GM21367 (cell line): ENCODE measurements at regions not wholly inside any gene's neighbourhood (a gene's known extent, or its start where the extent isn't known, plus 50 kb on each side); places are given as distances from the start of the nearest gene placed in this dataset.
"Not testable (repeated sequence)": the region's sequence is repeated elsewhere in the genome, so short reads cannot be mapped to it uniquely, and the experiment has no call there.

Source experiments
- ATAC-seq: cut with Tn5 transposase; IDR thresholded peaks from one replicate; pipeline ENCODE4 v1.9.1; 2021; ENCODE audit not compliant: unreplicated experiment

DNA sequence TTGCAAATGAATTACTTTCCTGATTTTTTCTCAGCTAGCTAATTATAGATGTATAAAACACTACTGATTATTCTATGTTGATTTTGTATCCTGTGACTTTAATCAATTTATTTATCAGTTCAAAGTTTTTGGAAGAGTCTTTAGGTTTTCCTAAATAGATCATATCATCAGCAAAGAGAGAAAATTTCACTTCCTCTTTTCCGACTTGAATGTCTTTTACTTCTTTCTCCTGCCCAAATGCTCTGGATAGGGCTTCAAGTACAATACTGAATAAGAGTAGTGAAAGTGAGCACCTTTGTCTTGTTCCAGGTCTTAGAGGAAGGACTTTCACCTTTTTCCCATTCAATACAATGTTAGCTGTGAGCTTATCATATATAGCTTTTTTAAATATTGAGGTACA is 417.9 kb downstream of the PDGFC start:
- no peak for ATAC-seq

DNA sequence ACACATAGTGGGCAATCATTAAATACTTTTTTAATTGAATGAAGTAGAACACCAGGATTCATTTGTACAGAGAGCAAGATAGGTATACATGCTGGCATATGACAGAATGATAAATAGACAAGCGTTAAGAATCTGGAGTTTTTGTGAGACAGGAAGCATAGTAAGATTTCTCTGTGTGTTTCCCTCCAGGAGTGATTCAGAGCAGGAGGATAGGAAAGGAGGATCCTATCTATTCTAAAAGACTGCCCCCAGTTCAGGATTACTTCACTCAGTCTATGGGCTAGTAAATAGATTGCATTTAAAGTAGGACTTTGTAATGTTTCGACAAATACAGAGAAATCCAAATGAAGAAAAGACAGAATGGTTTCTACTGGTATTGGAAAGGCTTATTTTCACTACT is 423.7 kb downstream of the PDGFC start:
- no peak for ATAC-seq

DNA sequence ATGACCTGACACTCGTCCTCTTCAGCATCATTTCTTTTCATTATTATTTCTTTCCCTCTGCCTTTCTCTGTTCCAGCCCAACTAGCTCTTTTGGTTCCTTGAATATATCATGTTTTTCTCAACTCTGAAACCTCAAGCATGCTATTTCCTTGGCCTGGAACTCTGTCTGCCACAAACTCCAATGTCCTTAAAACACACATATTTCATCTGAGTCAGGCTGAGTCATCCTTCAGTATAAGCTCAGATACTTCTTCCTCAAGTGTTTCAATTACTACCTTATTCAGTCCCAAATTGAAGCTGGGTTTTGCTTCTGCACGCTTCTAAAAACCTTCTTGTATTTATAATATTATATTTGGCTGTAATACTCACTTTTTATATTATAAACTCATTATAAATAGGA is 424.2 kb downstream of the PDGFC start:
- no peak for ATAC-seq

DNA sequence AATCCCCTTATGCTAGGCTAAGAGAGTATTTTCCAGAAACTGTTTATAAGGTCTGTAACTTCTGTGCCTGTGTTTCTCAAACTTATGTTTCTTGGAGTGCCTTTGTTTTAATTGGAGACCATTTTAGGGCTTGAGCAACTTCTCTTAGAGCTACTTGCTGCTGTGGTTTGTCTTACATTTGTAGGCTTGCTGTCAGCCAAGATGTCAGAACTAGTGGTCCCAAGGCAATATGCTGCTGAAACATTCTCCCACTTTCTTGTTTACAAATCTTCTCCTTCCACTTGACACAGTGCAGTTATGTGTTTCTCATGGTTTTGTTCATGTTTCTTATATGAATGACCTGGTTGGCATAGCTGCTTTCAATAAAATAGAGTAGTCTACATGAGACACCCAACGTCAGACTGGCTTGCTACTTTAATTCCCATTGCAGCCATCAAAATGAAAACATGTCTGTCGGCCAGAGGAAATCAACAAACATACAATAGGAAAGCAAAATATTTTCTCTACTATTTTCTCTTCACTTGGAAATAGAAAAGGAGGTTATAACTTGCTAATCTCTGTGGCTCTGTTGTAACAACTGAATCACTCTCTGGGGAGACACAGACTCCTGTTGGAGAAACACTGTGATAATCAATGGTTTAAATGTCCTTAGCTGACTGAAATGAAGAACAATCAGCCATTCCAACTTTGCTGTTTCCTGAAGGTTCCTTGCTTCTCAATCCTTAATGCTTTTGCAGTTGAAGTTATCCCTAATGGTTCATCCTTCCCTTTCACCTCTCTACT is 426.4 kb downstream of the PDGFC start:
- no peak for ATAC-seq

DNA sequence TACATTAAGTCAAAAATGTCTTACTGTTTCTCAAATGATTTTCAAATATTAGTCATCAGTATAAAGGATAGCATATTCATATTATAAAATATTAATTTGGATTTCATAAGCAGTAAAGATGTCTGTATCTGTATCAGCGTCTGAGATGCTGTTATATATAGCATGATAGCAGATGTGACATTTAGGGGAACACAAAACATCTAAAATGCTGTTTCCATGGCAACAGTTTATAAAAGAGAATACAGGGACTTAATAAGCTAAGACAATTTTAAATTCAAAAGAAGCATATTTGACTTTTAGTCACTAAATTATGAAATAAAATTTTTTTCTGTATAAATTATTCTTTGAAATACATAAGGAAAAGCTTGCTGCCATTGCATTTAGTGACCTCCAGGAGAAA is 432.2 kb downstream of the PDGFC start:
- ATAC-seq = no peak

DNA sequence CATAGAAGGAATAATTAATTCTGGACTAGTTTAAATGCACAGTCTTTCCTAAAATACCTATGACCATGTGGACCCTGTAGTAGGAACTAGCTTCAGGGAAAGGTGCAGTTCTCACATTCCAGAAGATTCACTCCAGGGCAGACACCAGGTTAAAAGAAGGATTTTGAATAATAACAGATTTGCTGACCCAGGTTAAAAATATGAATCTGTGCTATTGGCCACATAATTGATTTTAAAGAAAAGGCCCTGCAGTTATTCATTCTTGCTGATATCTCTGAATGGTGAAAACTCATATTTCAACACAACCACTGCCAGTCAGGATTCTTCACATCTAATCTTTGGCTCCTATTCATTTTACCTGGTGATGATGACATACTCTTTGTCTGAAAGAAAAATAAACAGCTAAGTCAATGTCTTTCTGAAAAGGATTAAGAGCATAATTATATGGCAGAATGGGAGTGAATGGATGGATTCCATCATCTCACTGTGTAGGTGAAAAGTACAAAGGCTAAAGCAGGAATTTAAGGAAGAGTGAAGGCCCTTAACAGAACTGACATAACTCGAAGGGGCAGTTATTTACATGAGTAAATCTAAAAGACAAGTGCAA is 432.8 kb downstream of the PDGFC start:
- ATAC-seq = no peak

DNA sequence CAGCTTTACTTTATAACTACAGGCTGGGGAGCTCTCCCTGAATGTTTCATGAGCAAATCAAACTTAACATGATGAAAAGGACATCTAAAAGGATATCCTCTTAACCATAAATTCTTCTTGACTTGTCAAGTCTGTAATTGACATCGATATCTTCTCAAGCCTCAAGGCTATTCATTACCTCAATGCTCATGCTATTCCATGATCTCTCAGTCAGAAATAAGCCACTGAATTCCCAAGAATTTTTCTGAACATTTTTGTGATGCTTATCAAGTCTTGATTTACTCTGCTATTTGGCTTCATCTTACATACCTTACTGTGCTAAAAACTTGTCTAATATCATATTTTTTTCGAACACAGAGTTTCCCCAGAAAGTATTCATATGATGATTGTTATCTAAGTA is 433.4 kb downstream of the PDGFC start:
- ATAC-seq = no peak

DNA sequence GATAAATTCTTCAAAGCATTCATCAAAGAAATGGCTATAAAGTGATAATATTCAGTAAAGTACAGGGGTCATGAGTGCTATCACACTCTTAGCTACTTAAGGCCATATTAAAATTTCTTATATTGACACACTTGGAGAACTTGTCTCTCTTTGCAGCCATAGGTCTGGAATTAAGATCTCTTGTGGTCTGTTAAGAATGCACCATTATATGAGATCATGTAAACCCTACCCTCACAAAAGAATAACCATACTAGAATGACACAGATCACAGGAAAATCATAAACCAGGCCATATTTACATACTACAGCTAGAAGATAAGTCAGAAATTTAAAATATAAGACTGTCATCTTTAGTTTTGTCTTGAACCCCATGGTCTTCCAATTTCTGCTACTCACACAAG is 434.3 kb downstream of the PDGFC start:
- ATAC-seq = no peak

DNA sequence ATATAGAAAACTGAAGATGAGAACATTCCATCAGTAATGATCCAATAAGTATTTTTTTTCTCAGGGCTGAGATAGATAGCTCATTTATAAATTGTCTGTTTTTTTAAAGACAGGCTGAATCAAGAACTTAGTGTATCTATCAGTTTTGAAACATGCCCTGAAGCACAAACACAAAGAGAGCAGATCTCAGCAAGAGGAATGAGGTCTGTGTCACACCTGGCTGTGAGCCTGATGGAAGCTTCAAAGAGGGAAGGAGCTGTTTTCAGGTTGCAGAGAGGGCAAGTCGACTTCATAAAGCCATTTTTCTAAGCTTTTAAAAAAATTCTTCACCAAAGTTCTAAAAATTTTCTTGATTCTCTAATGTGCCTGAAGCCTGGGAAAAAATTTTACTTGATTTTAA is 434.9 kb downstream of the PDGFC start:
- no peak for ATAC-seq

DNA sequence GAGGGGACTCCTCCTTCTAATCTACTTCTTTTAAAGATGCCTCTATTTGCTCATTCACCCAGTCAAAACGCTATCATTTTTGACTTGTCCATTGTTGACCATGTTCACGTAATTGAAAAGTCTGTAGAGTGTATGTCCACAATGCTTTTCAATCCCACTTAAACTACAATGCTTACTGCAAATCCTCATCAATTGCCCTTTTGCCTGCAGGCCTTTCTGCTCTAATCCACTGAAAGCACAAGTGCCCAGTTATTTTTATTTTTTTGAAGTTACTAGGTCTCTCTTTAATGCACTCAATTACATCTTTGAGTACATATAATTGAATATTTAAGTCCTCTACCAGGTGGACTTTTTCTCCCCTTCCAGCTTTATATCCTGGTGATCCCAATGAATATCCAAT is 437.4 kb downstream of the PDGFC start:
- no peak for ATAC-seq

DNA sequence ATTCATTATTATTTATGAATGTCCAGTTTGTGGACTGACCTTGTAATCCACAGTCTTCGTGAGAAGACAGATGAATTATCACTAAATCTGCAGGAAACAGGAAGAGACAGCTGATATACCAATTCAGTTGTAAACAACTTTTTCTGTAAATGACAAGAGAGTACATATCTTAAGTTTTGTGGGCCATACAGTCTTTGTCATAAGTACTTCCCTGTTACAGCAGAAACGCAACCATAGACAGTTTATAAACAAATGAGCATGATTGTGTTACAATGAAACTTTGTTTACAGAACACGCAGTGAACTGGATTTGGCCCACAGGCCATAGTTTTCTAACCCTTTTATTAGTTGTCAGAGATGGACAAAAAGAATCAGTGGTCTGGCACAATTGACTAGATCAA is 443.4 kb downstream of the PDGFC start:
- no peak for ATAC-seq

DNA sequence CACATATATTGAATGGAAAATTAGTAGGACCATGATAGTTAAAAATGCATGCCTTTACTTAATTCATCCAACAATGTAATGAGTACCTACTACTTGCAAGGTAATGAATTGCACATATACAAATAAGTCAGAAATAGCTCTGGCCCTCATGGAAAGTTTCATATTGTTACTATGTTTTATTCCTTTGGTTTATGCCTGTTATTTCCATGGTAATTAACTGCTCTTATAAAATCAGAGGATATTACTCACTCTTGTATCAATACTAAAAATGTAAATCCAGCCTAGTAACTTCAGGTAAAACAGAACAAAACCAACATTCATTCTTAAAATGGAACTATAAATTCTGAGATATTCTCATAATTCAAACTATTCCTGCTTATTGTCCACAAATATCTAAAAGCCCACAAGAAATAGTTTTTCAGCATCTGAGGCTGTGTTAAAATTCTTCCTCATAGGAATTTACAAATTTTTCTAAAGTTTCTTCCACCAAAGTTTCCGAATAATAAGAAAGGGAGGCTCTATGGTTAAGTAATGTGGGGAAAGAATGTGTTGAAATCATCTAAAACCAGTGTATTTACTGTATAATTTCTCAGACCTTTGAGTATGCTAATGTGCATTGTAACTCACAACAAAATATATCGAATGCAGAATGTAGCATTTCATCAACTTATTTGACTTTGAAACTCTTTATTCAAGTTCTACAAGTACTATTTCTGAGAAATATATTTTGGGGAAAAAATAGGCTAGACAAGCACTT is 444.2 kb downstream of the PDGFC start:
- ATAC-seq = no peak

DNA sequence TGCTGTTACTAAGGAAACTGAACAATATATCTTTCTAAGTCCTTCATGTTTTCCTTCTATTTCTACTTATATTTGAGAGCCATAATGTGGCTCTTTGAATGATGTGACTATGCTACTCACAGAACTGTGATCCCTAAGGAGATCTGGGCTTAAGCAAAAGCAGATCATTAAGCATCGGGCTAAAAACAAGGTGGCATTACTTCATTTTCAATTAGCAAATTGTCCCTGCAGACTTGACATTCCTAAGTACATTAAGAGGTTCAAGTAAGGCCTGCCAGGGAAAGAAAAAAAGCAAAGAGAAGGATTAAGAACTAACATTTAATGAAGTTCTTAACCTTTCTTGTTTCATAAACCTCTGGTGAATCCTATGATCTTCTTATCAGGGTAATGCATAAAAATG is 447.6 kb downstream of the PDGFC start:
- ATAC-seq = no peak

DNA sequence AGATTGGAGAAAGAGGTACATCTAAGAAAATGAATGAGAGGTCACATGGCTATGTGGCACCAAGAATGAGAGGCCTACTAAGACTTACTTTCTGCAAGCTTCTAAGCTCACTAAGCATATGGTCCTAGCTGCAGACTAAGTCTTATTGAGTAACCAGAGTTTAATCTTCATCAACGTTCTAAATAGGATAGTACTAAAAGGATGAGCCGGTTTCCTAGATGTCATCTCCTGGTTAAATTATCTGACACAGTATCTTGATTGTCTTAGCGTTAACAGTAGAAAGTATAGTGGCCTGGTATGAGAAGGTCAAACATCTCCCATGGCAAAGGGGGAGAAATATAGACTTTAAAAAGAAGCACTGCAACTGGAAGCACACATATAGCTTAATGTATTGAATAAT is 448.1 kb downstream of the PDGFC start:
- no peak for ATAC-seq

DNA sequence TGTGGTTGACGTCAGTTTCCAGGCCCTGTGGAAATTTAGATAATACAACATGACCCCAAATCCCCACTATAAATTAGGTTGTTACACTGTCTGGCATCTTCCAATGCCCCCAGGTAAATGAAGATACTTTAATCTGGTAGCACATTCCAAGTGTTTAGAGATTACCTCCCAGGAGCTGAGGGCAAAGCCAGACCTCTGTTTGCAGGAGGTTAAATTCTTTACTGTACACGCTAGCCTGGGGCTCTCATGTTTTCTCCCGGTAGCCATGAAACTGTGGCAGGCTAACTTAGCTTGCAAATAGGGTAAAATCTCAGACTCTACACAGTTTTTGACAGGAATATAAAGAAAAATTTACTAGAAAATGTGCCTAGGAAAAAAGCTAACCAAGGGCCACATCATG is 450.0 kb downstream of the PDGFC start:
- no peak for ATAC-seq

DNA sequence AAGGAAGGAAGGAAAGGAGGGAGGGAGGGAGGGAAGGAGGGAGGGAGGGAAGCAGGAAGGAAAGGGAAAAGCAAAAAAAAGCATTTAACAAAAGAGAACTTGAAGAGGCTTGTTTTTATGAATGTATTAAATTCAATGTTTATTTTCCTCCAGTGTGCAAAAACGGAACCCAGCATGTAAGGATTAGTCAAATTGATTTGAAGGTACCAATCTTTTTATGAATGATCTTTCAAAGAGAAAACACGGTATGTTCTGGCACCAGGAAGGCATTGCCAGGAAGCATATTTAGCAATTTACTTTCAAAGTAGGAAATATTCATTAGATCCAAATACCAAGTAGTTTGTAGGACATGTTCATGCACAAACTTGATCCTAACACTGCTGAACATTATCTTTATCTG is 453.6 kb downstream of the PDGFC start:
- no peak for ATAC-seq

DNA sequence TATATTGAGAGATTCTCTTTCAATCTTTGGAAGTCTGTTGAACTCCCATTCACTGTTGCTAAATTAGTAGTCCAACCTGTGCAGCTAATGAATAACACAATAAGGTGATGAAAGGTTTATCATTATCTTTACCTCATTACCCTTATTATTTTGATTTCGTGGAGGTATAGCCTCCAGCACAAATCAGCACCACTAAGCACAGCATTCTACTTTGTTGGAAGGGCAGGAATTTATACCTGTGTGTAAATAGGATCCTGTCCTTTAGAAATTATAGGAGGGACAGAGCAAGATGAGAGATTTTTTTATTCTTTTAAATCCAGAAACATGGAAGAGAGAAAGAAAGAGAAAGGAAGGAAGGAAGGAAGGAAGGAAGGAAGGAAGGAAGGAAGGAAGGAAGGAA is 454.1 kb downstream of the PDGFC start:
- ATAC-seq = no peak

DNA sequence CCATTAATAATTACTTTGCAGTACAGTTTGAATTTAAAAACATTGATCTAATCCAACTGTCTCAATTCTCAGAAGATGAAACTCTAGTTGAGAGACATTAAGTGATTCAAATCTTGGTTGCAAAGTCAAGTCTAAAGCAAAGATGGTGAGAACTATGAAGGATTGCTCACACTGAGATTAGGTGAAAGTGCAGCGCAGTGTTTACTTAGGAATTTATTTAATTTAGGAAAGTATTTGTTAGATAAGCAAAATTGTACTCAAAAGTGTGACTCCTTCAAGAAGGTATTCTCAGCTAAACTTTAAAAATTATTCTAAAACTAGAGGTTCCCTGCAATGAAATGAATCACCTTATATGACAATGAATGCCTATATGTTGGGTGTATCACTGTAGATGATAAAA is 454.9 kb downstream of the PDGFC start:
- ATAC-seq = no peak

DNA sequence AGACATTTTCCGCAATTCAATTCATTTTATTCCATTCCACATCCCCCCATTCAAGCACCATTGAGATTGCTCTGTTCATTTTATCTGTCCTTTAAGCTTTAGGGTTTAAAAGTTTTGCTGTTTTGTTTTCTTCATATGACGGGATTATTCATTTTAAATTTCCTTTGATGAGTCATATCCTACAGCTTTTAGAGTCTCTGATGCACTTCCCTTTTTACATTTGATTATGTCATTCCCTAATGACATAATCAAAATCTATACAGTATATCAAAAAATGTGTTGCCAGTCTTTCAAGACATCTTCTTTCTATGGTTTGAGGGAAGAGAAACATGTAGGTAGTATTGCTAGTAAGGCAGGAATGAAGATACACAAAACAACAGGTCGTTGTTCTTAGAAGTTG is 456.3 kb downstream of the PDGFC start:
- no peak for ATAC-seq

DNA sequence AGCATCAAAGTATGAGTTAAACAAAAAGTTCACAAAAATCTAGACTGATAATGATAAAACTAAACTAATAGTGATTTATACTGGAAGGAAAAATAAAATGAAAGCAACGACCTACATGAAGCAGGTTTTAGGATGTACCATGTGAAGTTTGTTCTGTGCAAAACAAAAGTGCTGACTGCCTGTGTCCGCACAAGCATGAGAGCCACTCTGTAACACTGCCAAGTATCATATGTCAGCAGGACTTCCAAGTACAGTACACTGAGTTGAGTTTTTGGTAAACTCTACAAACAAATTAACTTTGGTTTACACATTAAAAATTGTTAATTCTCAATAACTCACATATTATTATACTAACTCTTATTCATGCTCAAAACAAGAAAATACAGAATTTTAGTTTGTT is 459.0 kb downstream of the PDGFC start:
- no peak for ATAC-seq

DNA sequence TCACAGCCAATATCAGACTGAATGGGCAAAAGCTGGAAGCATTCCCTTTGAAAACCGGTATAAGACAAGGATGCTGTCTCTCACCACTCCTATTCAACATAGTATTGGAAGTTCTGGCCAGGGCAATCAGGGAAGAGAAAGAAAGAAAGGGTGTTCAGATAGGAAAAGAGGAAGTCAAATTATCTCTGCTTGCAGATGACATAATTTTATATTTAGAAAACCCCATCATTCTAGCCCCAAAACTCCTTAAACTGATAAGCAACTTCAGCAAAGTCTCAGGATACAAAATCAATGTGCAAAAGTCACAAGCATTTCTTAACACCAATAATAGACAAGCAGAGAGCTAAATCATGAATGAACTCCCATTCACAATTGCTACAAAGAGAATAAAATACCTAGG is 461.7 kb downstream of the PDGFC start:
- ATAC-seq = not testable (repeated sequence)

DNA sequence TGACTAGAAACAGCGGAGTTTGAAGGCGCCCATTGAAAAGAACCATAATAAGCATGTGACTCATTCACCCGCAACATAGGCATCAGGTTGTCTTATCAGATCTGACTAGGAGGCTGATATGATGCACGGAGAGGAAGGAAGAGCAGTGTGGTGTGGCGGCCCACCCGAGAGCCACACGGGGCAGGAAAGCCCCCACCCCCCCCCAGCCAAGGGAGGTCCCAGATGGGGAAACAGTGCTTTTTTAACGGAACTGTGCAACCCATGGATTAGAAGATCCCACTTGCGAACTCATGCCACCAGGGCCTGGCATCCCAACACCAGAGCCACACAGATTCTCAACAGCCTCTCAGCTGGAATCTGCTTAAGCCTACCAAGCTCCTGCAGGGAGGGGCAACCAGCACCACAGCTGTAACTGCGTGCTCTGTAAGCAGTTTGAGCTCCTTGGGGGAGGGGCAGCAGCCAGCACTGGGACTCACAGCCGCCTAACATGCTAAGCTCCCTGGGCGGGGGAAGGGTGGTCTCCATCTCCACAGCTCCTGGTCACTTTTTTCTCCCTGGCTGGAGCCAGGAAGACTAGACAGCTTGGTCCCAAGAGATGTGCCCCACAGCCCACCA is 466.2 kb downstream of the PDGFC start:
- ATAC-seq = no peak
